ENCODE measurements at regions not wholly inside any gene's neighbourhood (a gene's known extent, or its start where the extent isn't known, plus 50 kb on each side); places are given as distances from the start of the nearest gene placed in this dataset.

GRCh38 chr1:232372431-232372830 lies 257.5 kb downstream of the SIPA1L2 start:
- WGBS, 2 donors = 89 to 90% methylated on average over 13 of the region's 13 CpGs
- ATAC-seq (ENCODE audit: low FRiP score) (no peak), DNase-seq (no peak)
- H3K36me3 ChIP-seq (ENCODE audit: control insufficient read depth in 1 of 2, insufficient read depth in 2 of 2, low read length in 1 of 2) = no peaks in the 10 kb centered on the region
- no peaks in the 10 kb centered on the region for H3K9me3 ChIP-seq (ENCODE audit: control insufficient read depth, low read length)
- no peak overlapping the region for H3K27ac ChIP-seq (ENCODE audit: low read depth in 1 of 2, low read length in 2 of 2)
- no peak overlapping the region for H3K4me3 ChIP-seq (ENCODE audit: low read length in 2 of 2)
- no peaks in the 10 kb centered on the region for H3K4me1 ChIP-seq (ENCODE audit: control insufficient read depth in 1 of 2, insufficient read depth in 2 of 2, low read length in 2 of 2)
- intact Hi-C loops (cut with DNase I) = no loop called here
- no peaks in the 10 kb centered on the region for H3K27me3 ChIP-seq (ENCODE audit: control insufficient read depth in 1 of 2, insufficient read depth in 2 of 2, low read length in 1 of 2)

- intact Hi-C loops (cut with DNase I) = no loop called here
- 81 to 84% methylated on average over 11 of the region's 11 CpGs for WGBS, 2 donors
- ATAC-seq (ENCODE audit: low FRiP score) = no peak
- Histone ChIP-seq H3K4me3 (ENCODE audit: low read length in 2 of 2) (no peak overlapping the region), H3K36me3 (ENCODE audit: control insufficient read depth in 1 of 2, insufficient read depth in 2 of 2, low read length in 1 of 2) (no peaks in the 10 kb centered on the region), H3K4me1 (ENCODE audit: control insufficient read depth in 1 of 2, insufficient read depth in 2 of 2, low read length in 2 of 2) (no peaks in the 10 kb centered on the region), H3K27me3 (ENCODE audit: control insufficient read depth in 1 of 2, insufficient read depth in 2 of 2, low read length in 1 of 2) (no peaks in the 10 kb centered on the region), H3K27ac (ENCODE audit: low read depth in 1 of 2, low read length in 2 of 2) (no peak overlapping the region), H3K9me3 (ENCODE audit: control insufficient read depth, low read length) (no peaks in the 10 kb centered on the region)
- DNase-seq = no peak
Measured at GRCh38 chr1:232369451-232370296, 260.3 kb downstream of the SIPA1L2 start.

GRCh38 chr1:232368821-232369321 lies 261.1 kb downstream of the SIPA1L2 start:
- Histone ChIP-seq H3K4me1 (ENCODE audit: control insufficient read depth in 1 of 2, insufficient read depth in 2 of 2, low read length in 2 of 2) (no peaks in the 10 kb centered on the region), H3K4me3 (ENCODE audit: low read length in 2 of 2) (no peak overlapping the region), H3K36me3 (ENCODE audit: control insufficient read depth in 1 of 2, insufficient read depth in 2 of 2, low read length in 1 of 2) (no peaks in the 10 kb centered on the region), H3K27me3 (ENCODE audit: control insufficient read depth in 1 of 2, insufficient read depth in 2 of 2, low read length in 1 of 2) (no peaks in the 10 kb centered on the region), H3K9me3 (ENCODE audit: control insufficient read depth, low read length) (no peaks in the 10 kb centered on the region), H3K27ac (ENCODE audit: low read depth in 1 of 2, low read length in 2 of 2) (no peak overlapping the region)
- no peak for ATAC-seq (ENCODE audit: low FRiP score)
- intact Hi-C loops (cut with DNase I) = no loop called here
- WGBS, 2 donors = 89 to 91% methylated on average over 2 of the region's 2 CpGs
- no peak for DNase-seq

GRCh38 chr1:232367293-232367692 lies 262.6 kb downstream of the SIPA1L2 start:
- 60 to 67% methylated on average over 4 of the region's 4 CpGs for WGBS, 2 donors

GRCh38 chr1:232364654-232365382 lies 265.1 kb downstream of the SIPA1L2 start:
- Histone ChIP-seq H3K27ac (ENCODE audit: low read depth in 1 of 2, low read length in 2 of 2) (no peak overlapping the region), H3K27me3 (ENCODE audit: control insufficient read depth in 1 of 2, insufficient read depth in 2 of 2, low read length in 1 of 2) (no peaks in the 10 kb centered on the region), H3K4me1 (ENCODE audit: control insufficient read depth in 1 of 2, insufficient read depth in 2 of 2, low read length in 2 of 2) (no peaks in the 10 kb centered on the region), H3K9me3 (ENCODE audit: control insufficient read depth, low read length) (no peaks in the 10 kb centered on the region), H3K4me3 (ENCODE audit: low read length in 2 of 2) (no peak overlapping the region), H3K36me3 (ENCODE audit: control insufficient read depth in 1 of 2, insufficient read depth in 2 of 2, low read length in 1 of 2) (no peaks in the 10 kb centered on the region)
- 96 to 98% methylated on average over 3 of the region's 3 CpGs for WGBS, 2 donors
- ATAC-seq (ENCODE audit: low FRiP score) (no peak), DNase-seq (no peak)
- intact Hi-C loops (cut with DNase I) = no loop called here

More at GRCh38 chr1:232367293-232367692, 262.6 kb downstream of the SIPA1L2 start:
- Histone ChIP-seq H3K36me3 (ENCODE audit: control insufficient read depth in 1 of 2, insufficient read depth in 2 of 2, low read length in 1 of 2) (no peaks in the 10 kb centered on the region), H3K4me1 (ENCODE audit: control insufficient read depth in 1 of 2, insufficient read depth in 2 of 2, low read length in 2 of 2) (no peaks in the 10 kb centered on the region), H3K9me3 (ENCODE audit: control insufficient read depth, low read length) (no peaks in the 10 kb centered on the region), H3K4me3 (ENCODE audit: low read length in 2 of 2) (no peak overlapping the region), H3K27ac (ENCODE audit: low read depth in 1 of 2, low read length in 2 of 2) (no peak overlapping the region), H3K27me3 (ENCODE audit: control insufficient read depth in 1 of 2, insufficient read depth in 2 of 2, low read length in 1 of 2) (no peaks in the 10 kb centered on the region)
- intact Hi-C loops (cut with DNase I) = no loop called here
- DNase-seq = no peak
- no peak for ATAC-seq (ENCODE audit: low FRiP score)

GRCh38 chr1:232363008-232363407 lies 266.9 kb downstream of the SIPA1L2 start:
- Histone ChIP-seq H3K36me3 (ENCODE audit: control insufficient read depth in 1 of 2, insufficient read depth in 2 of 2, low read length in 1 of 2) (no peaks in the 10 kb centered on the region), H3K27ac (ENCODE audit: low read depth in 1 of 2, low read length in 2 of 2) (no peak overlapping the region), H3K4me3 (ENCODE audit: low read length in 2 of 2) (no peak overlapping the region), H3K27me3 (ENCODE audit: control insufficient read depth in 1 of 2, insufficient read depth in 2 of 2, low read length in 1 of 2) (no peaks in the 10 kb centered on the region), H3K4me1 (ENCODE audit: control insufficient read depth in 1 of 2, insufficient read depth in 2 of 2, low read length in 2 of 2) (no peaks in the 10 kb centered on the region), H3K9me3 (ENCODE audit: control insufficient read depth, low read length) (no peaks in the 10 kb centered on the region)
- DNase-seq = no peak
- ATAC-seq (ENCODE audit: low FRiP score) = no peak
- 67 to 94% methylated on average over 2 of the region's 2 CpGs for WGBS, 2 donors
- intact Hi-C loops (cut with DNase I) = no loop called here

- DNase-seq = no peak
- H3K4me1 ChIP-seq (ENCODE audit: control insufficient read depth in 1 of 2, insufficient read depth in 2 of 2, low read length in 2 of 2) = no peaks in the 10 kb centered on the region
- ATAC-seq (ENCODE audit: low FRiP score) = no peak
- intact Hi-C loops (cut with DNase I) = no loop called here
- no peak overlapping the region for H3K27ac ChIP-seq (ENCODE audit: low read depth in 1 of 2, low read length in 2 of 2)
- no peaks in the 10 kb centered on the region for H3K9me3 ChIP-seq (ENCODE audit: control insufficient read depth, low read length)
- H3K4me3 ChIP-seq (ENCODE audit: low read length in 2 of 2) = no peak overlapping the region
- no peaks in the 10 kb centered on the region for H3K36me3 ChIP-seq (ENCODE audit: control insufficient read depth in 1 of 2, insufficient read depth in 2 of 2, low read length in 1 of 2)
- WGBS, 2 donors = 80 to 87% methylated on average over 6 of the region's 6 CpGs
- no peaks in the 10 kb centered on the region for H3K27me3 ChIP-seq (ENCODE audit: control insufficient read depth in 1 of 2, insufficient read depth in 2 of 2, low read length in 1 of 2)
Measured at GRCh38 chr1:232357416-232357815, 272.5 kb downstream of the SIPA1L2 start.

- Histone ChIP-seq H3K36me3 (ENCODE audit: control insufficient read depth in 1 of 2, insufficient read depth in 2 of 2, low read length in 1 of 2) (no peaks in the 10 kb centered on the region), H3K4me3 (ENCODE audit: low read length in 2 of 2) (no peak overlapping the region), H3K27ac (ENCODE audit: low read depth in 1 of 2, low read length in 2 of 2) (no peak overlapping the region), H3K27me3 (ENCODE audit: control insufficient read depth in 1 of 2, insufficient read depth in 2 of 2, low read length in 1 of 2) (no peaks in the 10 kb centered on the region), H3K9me3 (ENCODE audit: control insufficient read depth, low read length) (no peaks in the 10 kb centered on the region), H3K4me1 (ENCODE audit: control insufficient read depth in 1 of 2, insufficient read depth in 2 of 2, low read length in 2 of 2) (no peaks in the 10 kb centered on the region)
- no peak for ATAC-seq (ENCODE audit: low FRiP score)
- 76% methylated on average over 7 of the region's 7 CpGs for WGBS, 2 donors
- intact Hi-C loops (cut with DNase I) = no loop called here
- DNase-seq = no peak
Measured at GRCh38 chr1:232355162-232356006, 274.5 kb downstream of the SIPA1L2 start.
